Loucy (cell line): ENCODE measurements at regions not wholly inside any gene's neighbourhood (a gene's known extent, or its start where the extent isn't known, plus 50 kb on each side); places are given as distances from the start of the nearest gene placed in this dataset.
"Not testable (repeated sequence)": the region's sequence is repeated elsewhere in the genome, so short reads cannot be mapped to it uniquely, and the experiment has no call there.

Experiments
- EZH2phosphoT487 ChIP-seq: fragments of 200-600 bp; IDR thresholded peaks from 2 replicates; pipeline ENCODE4 v1.6.1; 2018; ENCODE audit warnings: antibody characterized with exemption, mild to moderate bottlenecking, moderate library complexity, borderline replicate concordance
- TF ChIP-seq, protein P1 (sequence below): fragments of 200-600 bp; sonication (generic); conservative IDR thresholded peaks from 2 replicates; pipeline ENCODE4 v1.5.1; 2014; ENCODE audit warnings: mild to moderate bottlenecking, antibody characterized with exemption, low read length

DNA sequence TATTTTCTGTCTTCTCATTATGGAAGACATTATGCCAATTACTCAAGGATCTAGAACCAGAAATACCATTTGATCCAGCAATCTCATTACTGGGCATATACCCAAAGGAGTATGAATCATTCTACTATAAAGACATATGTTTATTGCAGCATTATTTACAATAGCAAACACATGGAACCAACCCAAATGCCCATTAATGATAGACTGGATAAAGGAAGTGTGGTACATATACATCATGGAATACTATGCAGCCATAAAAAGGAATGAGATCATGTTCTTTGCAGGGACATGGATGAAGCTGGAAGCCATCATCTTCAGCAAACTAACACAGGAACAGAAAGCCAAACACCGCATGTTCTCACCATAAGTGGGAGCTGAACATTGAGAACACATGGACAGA is 161.8 kb upstream of the DAAM1 start:
- TF ChIP-seq, protein P1, sequence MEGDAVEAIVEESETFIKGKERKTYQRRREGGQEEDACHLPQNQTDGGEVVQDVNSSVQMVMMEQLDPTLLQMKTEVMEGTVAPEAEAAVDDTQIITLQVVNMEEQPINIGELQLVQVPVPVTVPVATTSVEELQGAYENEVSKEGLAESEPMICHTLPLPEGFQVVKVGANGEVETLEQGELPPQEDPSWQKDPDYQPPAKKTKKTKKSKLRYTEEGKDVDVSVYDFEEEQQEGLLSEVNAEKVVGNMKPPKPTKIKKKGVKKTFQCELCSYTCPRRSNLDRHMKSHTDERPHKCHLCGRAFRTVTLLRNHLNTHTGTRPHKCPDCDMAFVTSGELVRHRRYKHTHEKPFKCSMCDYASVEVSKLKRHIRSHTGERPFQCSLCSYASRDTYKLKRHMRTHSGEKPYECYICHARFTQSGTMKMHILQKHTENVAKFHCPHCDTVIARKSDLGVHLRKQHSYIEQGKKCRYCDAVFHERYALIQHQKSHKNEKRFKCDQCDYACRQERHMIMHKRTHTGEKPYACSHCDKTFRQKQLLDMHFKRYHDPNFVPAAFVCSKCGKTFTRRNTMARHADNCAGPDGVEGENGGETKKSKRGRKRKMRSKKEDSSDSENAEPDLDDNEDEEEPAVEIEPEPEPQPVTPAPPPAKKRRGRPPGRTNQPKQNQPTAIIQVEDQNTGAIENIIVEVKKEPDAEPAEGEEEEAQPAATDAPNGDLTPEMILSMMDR, result not testable (repeated sequence)
- TF ChIP-seq EZH2phosphoT487, result not testable (repeated sequence)
